H54 (cell line): ENCODE measurements at regions not wholly inside any gene's neighbourhood (a gene's known extent, or its start where the extent isn't known, plus 50 kb on each side); places are given as distances from the start of the nearest gene placed in this dataset.
A peak's percentile ranks its signal among the peaks of the same experiment; 100 is the strongest.

ENCODE experiments used
- DNase-seq: peaks from one replicate; pipeline ENCODE4 v3.0.0; 2011; ENCODE audit warnings: low spot score, mixed read lengths; ENCODE audit not compliant: insufficient read length
- FAIRE-seq: peaks from 3 replicates; lab custom pipeline; 2011; peaks lifted over from hg19 to GRCh38; lab: Jason Lieb, UNC
- POLR2A ChIP-seq: IDR thresholded peaks from 2 replicates; pipeline ENCODE4 v1.6.1; 2011; ENCODE audit warnings: low read depth, mild to moderate bottlenecking, low read length

GRCh38 chr9:73780916-73781315, 629.3 kb downstream of the ANXA1 start:
- DNase-seq (peak; percentile 8), FAIRE-seq (peak; percentile 76)
- TF ChIP-seq POLR2A, result no peak

- FAIRE-seq (no peak), DNase-seq (no peak)
- no peak for TF ChIP-seq POLR2A
These were observed 630.5 kb downstream of the ANXA1 start for GRCh38 chr9:73782166-73782565.

GRCh38 chr9:73799446-73799845, 647.8 kb downstream of the ANXA1 start:
- DNase-seq (no peak), FAIRE-seq (no peak)
- no peak for TF ChIP-seq POLR2A

- TF ChIP-seq POLR2A, result no peak
- no peak for DNase-seq
- FAIRE-seq, result no peak
These were observed 653.4 kb downstream of the ANXA1 start for GRCh38 chr9:73805111-73805510.

GRCh38 chr9:73805853-73806458, 654.3 kb downstream of the ANXA1 start:
- TF ChIP-seq POLR2A, result no peak
- DNase-seq, result no peak

GRCh38 chr9:73806876-73807275, 655.2 kb downstream of the ANXA1 start:
- no peak for TF ChIP-seq POLR2A
- no peak for DNase-seq
- FAIRE-seq, result no peak

More at GRCh38 chr9:73805853-73806458, 654.3 kb downstream of the ANXA1 start:
- no peak for FAIRE-seq

- DNase-seq (no peak), FAIRE-seq (no peak)
- no peak for TF ChIP-seq POLR2A
These were observed 656.3 kb downstream of the ANXA1 start for GRCh38 chr9:73807952-73808351.

GRCh38 chr9:73810585-73811215, 659.0 kb downstream of the ANXA1 start:
- FAIRE-seq (peak; percentile 48), DNase-seq (no peak)
- no peak for TF ChIP-seq POLR2A

- FAIRE-seq (no peak), DNase-seq (no peak)
- no peak for TF ChIP-seq POLR2A
These were observed 661.9 kb downstream of the ANXA1 start for GRCh38 chr9:73813546-73813945.

- TF ChIP-seq POLR2A, result no peak
- FAIRE-seq (no peak), DNase-seq (no peak)
These were observed 665.2 kb downstream of the ANXA1 start for GRCh38 chr9:73816905-73817304.

GRCh38 chr9:73824671-73825070, 672.5 kb upstream of the RORB start:
- peak; percentile 41 for FAIRE-seq
- DNase-seq, result no peak

GRCh38 chr9:73838871-73839270, 658.3 kb upstream of the RORB start:
- no peak for FAIRE-seq
- DNase-seq, result no peak
- TF ChIP-seq POLR2A, result no peak

More at GRCh38 chr9:73824671-73825070, 672.5 kb upstream of the RORB start:
- TF ChIP-seq POLR2A, result no peak

GRCh38 chr9:73839471-73839870, 657.7 kb upstream of the RORB start:
- FAIRE-seq, result no peak
- no peak for DNase-seq
- no peak for TF ChIP-seq POLR2A

GRCh38 chr9:73841018-73841417, 656.1 kb upstream of the RORB start:
- no peak for TF ChIP-seq POLR2A
- no peak for DNase-seq
- FAIRE-seq, result no peak

GRCh38 chr9:73844135-73844534, 653.0 kb upstream of the RORB start:
- FAIRE-seq (no peak), DNase-seq (no peak)
- TF ChIP-seq POLR2A, result no peak

- DNase-seq, result no peak
- no peak for FAIRE-seq
- TF ChIP-seq POLR2A, result no peak
These were observed 651.6 kb upstream of the RORB start for GRCh38 chr9:73845539-73845938.
